ENCODE measurements at regions not wholly inside any gene's neighbourhood (a gene's known extent, or its start where the extent isn't known, plus 50 kb on each side); places are given as distances from the start of the nearest gene placed in this dataset.
"Not testable (repeated sequence)": the region's sequence is repeated elsewhere in the genome, so short reads cannot be mapped to it uniquely, and the experiment has no call there.

DNA sequence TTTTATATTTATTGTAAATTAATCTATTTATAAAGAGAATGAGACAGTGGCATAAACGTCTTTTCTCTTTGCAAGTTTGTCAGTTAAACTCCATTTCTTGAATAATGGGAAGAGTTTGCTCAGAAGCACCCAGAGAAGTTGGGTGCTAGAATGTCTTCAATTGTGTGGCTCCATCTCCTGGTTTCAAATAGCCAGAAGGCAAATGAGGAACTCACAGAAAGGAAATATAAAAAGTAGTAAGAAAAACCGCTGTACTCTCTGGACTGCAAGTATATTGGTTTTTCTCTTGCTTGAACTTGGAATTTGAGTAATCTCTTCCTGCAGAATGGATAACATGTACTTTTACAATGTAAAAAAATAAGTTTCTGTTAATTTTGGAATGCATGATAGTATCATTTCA lies 217.5 kb downstream of the DPY19L2 start:
- DNase-seq (ENCODE audit: low spot score in 2 of 2), result no peak
- no peak overlapping the region for H3K4me3 ChIP-seq
- H3K4me1 ChIP-seq, result no peaks in the 10 kb centered on the region
- H3K36me3 ChIP-seq, result no peaks in the 10 kb centered on the region
- no peaks in the 10 kb centered on the region for H3K9me3 ChIP-seq
- H3K27ac ChIP-seq, result no peak overlapping the region
- TF ChIP-seq EP300 (IDR thresholded peaks at IDR 0.05) (no peak), POLR2A (IDR thresholded peaks at IDR 0.05) (no peak)
- TF ChIP-seq, protein P1, sequence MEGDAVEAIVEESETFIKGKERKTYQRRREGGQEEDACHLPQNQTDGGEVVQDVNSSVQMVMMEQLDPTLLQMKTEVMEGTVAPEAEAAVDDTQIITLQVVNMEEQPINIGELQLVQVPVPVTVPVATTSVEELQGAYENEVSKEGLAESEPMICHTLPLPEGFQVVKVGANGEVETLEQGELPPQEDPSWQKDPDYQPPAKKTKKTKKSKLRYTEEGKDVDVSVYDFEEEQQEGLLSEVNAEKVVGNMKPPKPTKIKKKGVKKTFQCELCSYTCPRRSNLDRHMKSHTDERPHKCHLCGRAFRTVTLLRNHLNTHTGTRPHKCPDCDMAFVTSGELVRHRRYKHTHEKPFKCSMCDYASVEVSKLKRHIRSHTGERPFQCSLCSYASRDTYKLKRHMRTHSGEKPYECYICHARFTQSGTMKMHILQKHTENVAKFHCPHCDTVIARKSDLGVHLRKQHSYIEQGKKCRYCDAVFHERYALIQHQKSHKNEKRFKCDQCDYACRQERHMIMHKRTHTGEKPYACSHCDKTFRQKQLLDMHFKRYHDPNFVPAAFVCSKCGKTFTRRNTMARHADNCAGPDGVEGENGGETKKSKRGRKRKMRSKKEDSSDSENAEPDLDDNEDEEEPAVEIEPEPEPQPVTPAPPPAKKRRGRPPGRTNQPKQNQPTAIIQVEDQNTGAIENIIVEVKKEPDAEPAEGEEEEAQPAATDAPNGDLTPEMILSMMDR (IDR thresholded peaks at IDR 0.05), result no peak
- WGBS, 2 donors, result 59 to 66% methylated on average over 2 of the region's 2 CpGs
- no peaks in the 10 kb centered on the region for H3K27me3 ChIP-seq

DNA sequence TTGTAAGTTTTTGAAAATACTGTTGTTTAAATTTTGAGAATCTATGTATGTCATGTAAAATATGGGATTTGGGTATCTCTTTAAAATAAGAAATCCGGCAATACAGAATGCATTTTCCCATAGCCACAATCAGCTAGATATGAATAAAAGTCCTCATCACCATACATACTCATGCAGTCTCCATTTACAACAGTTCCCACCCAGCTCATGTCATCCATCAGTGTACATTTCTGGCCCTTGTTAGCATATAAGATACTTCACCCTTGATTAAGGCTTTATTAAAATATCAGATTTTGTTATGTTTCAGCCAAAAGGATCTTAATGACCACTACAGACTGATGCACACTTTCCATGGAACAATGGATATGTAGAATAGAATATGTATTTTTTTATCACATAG lies 218.0 kb downstream of the DPY19L2 start:
- Histone ChIP-seq H3K4me1 (no peaks in the 10 kb centered on the region), H3K36me3 (no peaks in the 10 kb centered on the region), H3K27me3 (no peaks in the 10 kb centered on the region), H3K27ac (no peak overlapping the region), H3K9me3 (no peaks in the 10 kb centered on the region), H3K4me3 (no peak overlapping the region)
- 84 to 89% methylated on average over 1 of the region's 1 CpG for WGBS, 2 donors
- no peak for DNase-seq (ENCODE audit: low spot score in 2 of 2)
- TF ChIP-seq EP300 (IDR thresholded peaks at IDR 0.05), result no peak
- TF ChIP-seq, protein P1 (IDR thresholded peaks at IDR 0.05), result no peak
- TF ChIP-seq POLR2A (IDR thresholded peaks at IDR 0.05), result no peak

DNA sequence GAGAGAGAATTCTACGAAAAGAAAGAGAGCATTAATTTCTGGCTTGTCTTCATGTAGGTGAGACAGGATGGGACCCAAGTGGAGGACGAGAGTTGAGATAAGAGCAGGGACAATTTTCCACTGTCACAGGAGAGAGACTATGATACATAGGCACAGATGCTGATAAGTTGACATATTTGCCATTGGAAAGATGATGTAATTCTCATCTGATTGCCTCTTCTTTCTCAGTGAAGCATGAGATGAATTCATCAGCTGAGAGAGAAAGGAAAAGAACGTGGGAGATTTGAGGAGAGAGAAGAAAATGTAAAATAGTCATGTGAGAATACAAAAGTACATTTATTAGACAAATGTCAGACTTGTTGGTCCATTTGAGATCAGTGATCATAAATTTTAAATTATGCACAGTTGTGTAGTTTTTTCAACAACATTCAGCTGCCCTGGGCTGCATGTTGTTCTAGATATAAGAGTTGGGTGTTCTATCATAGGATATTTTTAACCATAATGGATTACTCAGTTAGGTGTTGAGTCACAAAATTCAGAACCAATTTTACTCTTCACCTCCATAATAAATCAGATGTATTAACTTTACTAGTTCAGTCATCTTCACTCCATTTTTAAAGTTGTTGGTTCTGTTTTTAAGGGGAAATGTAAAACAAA lies 222.9 kb downstream of the DPY19L2 start:
- 66% methylated on average over 3 of the region's 3 CpGs for WGBS, 2 donors
- Histone ChIP-seq H3K27me3 (no peaks in the 10 kb centered on the region), H3K36me3 (no peaks in the 10 kb centered on the region), H3K27ac (no peak overlapping the region), H3K9me3 (no peaks in the 10 kb centered on the region), H3K4me3 (no peak overlapping the region), H3K4me1 (no peaks in the 10 kb centered on the region)
- TF ChIP-seq, protein P1 (IDR thresholded peaks at IDR 0.05), result no peak
- TF ChIP-seq POLR2A (IDR thresholded peaks at IDR 0.05), result no peak
- TF ChIP-seq EP300 (IDR thresholded peaks at IDR 0.05), result no peak
- DNase-seq (ENCODE audit: low spot score in 2 of 2), result no peak

DNA sequence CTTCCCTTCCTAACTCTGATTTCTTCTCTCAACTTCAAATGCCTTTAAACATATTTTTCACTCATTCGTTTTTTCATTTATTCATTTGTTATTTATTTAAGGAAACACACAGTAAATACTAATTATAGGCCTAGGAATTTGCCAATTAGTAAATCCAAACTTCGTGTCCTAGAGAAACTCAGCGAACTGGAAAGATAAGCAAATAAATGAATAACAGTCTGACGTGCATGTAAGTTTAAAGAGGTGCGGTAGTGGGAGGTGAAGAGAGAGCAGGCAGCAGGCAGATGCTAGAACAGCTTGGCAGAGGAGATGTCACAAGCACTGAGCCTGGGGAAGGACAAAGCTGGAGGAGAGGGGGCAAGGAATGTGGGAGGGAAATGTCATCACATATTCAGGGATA lies 228.2 kb downstream of the DPY19L2 start:
- Histone ChIP-seq H3K4me1 (no peaks in the 10 kb centered on the region), H3K4me3 (no peak overlapping the region), H3K27me3 (no peaks in the 10 kb centered on the region), H3K36me3 (no peaks in the 10 kb centered on the region), H3K27ac (no peak overlapping the region), H3K9me3 (no peaks in the 10 kb centered on the region)
- DNase-seq (ENCODE audit: low spot score in 2 of 2), result no peak
- WGBS, 2 donors, result 59 to 64% methylated on average over 5 of the region's 5 CpGs
- TF ChIP-seq, protein P1 (IDR thresholded peaks at IDR 0.05), result no peak
- no peak for TF ChIP-seq EP300 (IDR thresholded peaks at IDR 0.05)

DNA sequence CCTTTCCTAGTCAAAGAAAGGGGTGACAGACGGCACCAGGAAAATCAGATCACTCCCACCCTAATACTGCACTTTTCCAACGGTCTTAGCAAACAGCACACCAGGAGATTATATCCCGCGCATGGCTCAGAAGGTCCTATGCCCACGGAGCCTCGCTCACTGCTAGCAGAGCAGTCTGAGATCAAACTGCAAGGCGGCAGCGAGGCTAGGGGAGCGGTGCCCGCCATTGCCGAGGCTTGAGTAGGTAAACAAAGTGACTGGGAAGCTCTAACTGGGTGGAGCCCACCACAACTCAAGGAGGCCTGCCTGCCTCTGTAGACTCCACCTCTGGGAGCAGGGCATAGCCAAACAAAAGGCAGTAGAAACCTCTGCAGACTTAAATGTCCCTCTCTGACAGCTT lies 233.9 kb downstream of the DPY19L2 start:
- 85 to 97% methylated on average over 11 of the region's 11 CpGs for WGBS, 2 donors
- H3K27ac ChIP-seq; H3K27me3 ChIP-seq; H3K4me1 ChIP-seq; DNase-seq (ENCODE audit: low spot score in 2 of 2); H3K36me3 ChIP-seq; H3K4me3 ChIP-seq; H3K9me3 ChIP-seq: not testable (repeated sequence)

DNA sequence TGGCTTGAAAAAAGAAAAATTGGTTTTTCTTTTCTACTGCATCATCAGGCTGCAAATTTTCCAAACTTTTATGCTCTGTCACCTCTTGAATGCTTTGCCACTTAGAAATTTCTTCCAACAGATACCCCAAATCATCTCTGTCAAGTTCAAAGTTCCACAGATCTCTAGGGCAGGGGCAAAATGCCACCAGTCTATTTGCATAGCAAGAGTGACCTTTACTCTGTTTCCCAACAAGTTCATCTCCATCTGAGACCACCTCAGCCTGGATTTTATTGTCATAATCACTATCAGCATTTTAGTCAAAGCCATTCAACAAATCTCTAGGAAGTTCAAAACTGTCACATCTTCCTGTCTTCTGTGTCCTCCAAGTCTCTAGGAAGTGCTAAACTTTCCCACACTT lies 240.3 kb downstream of the DPY19L2 start:
- not testable (repeated sequence) for H3K36me3 ChIP-seq; H3K9me3 ChIP-seq; H3K27ac ChIP-seq; H3K4me1 ChIP-seq; DNase-seq (ENCODE audit: low spot score in 2 of 2); H3K27me3 ChIP-seq; H3K4me3 ChIP-seq

DNA sequence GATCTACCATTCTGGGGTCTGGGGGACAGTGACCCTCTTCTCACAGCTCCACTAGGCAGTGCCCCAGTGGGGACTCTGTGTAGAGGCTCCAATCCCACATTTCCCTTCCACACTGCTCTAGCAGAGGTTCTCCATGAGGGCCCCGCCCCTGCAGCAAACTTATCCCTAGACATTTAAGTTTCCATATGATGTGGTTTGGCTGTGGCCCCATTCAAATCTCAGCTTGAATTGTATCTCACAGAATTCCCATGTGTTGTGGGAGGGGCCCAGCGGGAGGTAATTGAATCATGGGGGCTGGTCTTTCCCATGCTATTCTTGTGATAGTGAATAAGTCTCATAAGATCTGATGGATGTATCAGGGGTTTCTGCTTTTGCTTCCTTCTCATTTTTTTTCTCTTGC lies 241.3 kb downstream of the DPY19L2 start:
- H3K36me3 ChIP-seq; H3K27me3 ChIP-seq; H3K4me3 ChIP-seq; H3K9me3 ChIP-seq; DNase-seq (ENCODE audit: low spot score in 2 of 2); H3K4me1 ChIP-seq; H3K27ac ChIP-seq: not testable (repeated sequence)
- 81 to 83% methylated on average over 2 of the region's 2 CpGs for WGBS, 2 donors
